GM12878 (cell line): ENCODE measurements at regions not wholly inside any gene's neighbourhood (a gene's known extent, or its start where the extent isn't known, plus 50 kb on each side); places are given as distances from the start of the nearest gene placed in this dataset.

ENCODE experiments used
- ATAC-seq: fragments of 200-7000 bp; cut with Tn5 transposase; 3 replicates; pipeline ENCODE4 v1.9.1; 2020; ENCODE audit warnings: mild to moderate bottlenecking, moderate library complexity
- BruUV-seq: library from RNA; stranded (reverse); fragments of 400-500 nt; replicated peaks from 2 replicates; lab custom pipeline; 2021; lab: Mats Ljungman, UMichigan
- CTCF ChIA-PET: fragments of 300-600 bp; sonication (Branson Sonifier 250); formaldehyde crosslinking; extraction: SDS; loops from one replicate; lab custom pipeline; 2021; ENCODE audit warnings: inconsistent platforms; lab: Yijun Ruan, JAX
- POLR2A ChIA-PET: fragments of 350-600 bp; formaldehyde crosslinking; extraction: SDS; loops from one replicate; lab custom pipeline; 2021; ENCODE audit warnings: inconsistent platforms; lab: Charles Lee
- RAD21 ChIA-PET: fragments of 300-600 bp; sonication (Branson Sonifier 250); formaldehyde crosslinking; loops from one replicate; lab custom pipeline; 2023; ENCODE audit warnings: antibody characterized with exemption; ENCODE audit not compliant: unreplicated experiment; lab: Charles Lee
- SMC1A ChIA-PET: fragments of 300-600 bp; sonication (Branson Sonifier 250); formaldehyde crosslinking; loops from one replicate; lab custom pipeline; 2023; ENCODE audit not compliant: unreplicated experiment, uncharacterized antibody; lab: Charles Lee
- DNase-seq: peaks from one replicate; pipeline ENCODE4 v3.0.0-alpha.2; 2011; ENCODE audit warnings: low read depth, low spot score
- FAIRE-seq: peaks from 3 replicates; lab custom pipeline; 2011; peaks lifted over from hg19 to GRCh38; lab: Jason Lieb, UNC
- H2AFZ ChIP-seq: 2 replicates; pipeline ENCODE4 v1.6.0; 2011; ENCODE audit warnings: low read depth, low read length, control low read depth; ENCODE audit not compliant: control insufficient read depth
- H3K27ac ChIP-seq: 2 replicates; pipeline ENCODE4 v1.5.1; 2011; ENCODE audit warnings: control low read depth; ENCODE audit not compliant: control insufficient read depth, insufficient read depth
- H3K27me3 ChIP-seq, 2 experiments: replicated peaks in 1 of 2; 2 replicates each; pipeline versions ENCODE4 v1.6.0 to v1.6.1; 2011; ENCODE audit warnings: low read length in 1 of 2; ENCODE audit not compliant: control insufficient read depth in 2 of 2, insufficient read depth in 2 of 2
- H3K36me3 ChIP-seq, 2 experiments: 2 replicates each; pipeline ENCODE4 v1.5.1; 2011; ENCODE audit warnings: low read length in 1 of 2; ENCODE audit not compliant: control insufficient read depth in 2 of 2, insufficient read depth in 2 of 2
- H3K4me1 ChIP-seq: 2 replicates; pipeline ENCODE4 v1.6.1; 2011; ENCODE audit warnings: mild to moderate bottlenecking, low read length, moderate library complexity, mixed read lengths; ENCODE audit not compliant: control insufficient read depth, insufficient read depth
- H3K4me2 ChIP-seq: 2 replicates; pipeline ENCODE4 v1.6.0; 2011; ENCODE audit warnings: control low read depth; ENCODE audit not compliant: control insufficient read depth, insufficient read depth
- H3K4me3 ChIP-seq: fragments of 200-600 bp; sonication (generic); 2 replicates; pipeline ENCODE4 v1.5.1; 2016
- H3K79me2 ChIP-seq: 2 replicates; pipeline ENCODE4 v1.6.0; 2011; ENCODE audit warnings: low read length; ENCODE audit not compliant: control insufficient read depth, insufficient read depth
- H3K9ac ChIP-seq: 2 replicates; pipeline ENCODE4 v1.8.0; 2011; ENCODE audit warnings: low read length, control low read depth, mixed read lengths; ENCODE audit not compliant: control insufficient read depth, insufficient read depth
- H3K9me3 ChIP-seq: replicated peaks from 3 replicates; pipeline ENCODE4 v1.5.1; 2011; ENCODE audit warnings: mild to moderate bottlenecking, low read length; ENCODE audit not compliant: control insufficient read depth, insufficient read depth
- H4K20me1 ChIP-seq: 2 replicates; pipeline ENCODE4 v1.6.0; 2011; ENCODE audit not compliant: control insufficient read depth, insufficient read depth
- EGR1 ChIP-seq, 2 experiments: IDR thresholded peaks; 1 replicate in 1 of 2; 2 replicates in 1 of 2; pipeline ENCODE4 v1.6.1; 2011 to 2012; ENCODE audit warnings: low read depth in 2 of 2, low read length in 2 of 2, borderline replicate concordance in 1 of 2, mild to moderate bottlenecking in 1 of 2, moderate library complexity in 1 of 2
- FOXM1 ChIP-seq: IDR thresholded peaks from 2 replicates; pipeline ENCODE4 v1.6.1; 2012; ENCODE audit warnings: low read depth, mild to moderate bottlenecking, inconsistent platforms, low read length, moderate library complexity
- IKZF2 ChIP-seq, 2 experiments: fragments of 450-650 bp; IDR thresholded peaks; 2 replicates each; pipeline ENCODE4 v1.6.1; 2017; ENCODE audit warnings: mild to moderate bottlenecking in 2 of 2, moderate library complexity in 2 of 2
- PAX8 ChIP-seq: fragments of 450-650 bp; IDR thresholded peaks from 2 replicates; pipeline ENCODE4 v1.6.1; 2017; ENCODE audit warnings: mild to moderate bottlenecking, moderate library complexity
- POU2F2 ChIP-seq: IDR thresholded peaks from 3 replicates; pipeline ENCODE4 v1.6.1; 2011; ENCODE audit warnings: low read depth, mild to moderate bottlenecking, low read length, borderline replicate concordance
- TCF3 ChIP-seq: IDR thresholded peaks from 2 replicates; pipeline ENCODE4 v1.6.1; 2012; ENCODE audit warnings: low read depth, mild to moderate bottlenecking, low read length, borderline replicate concordance; ENCODE audit not compliant: insufficient read depth
- ZNF24 ChIP-seq: fragments of 450-650 bp; IDR thresholded peaks from 2 replicates; pipeline ENCODE4 v1.6.1; 2017; ENCODE audit warnings: antibody characterized with exemption, mild to moderate bottlenecking
- ZSCAN29 ChIP-seq: fragments of 450-650 bp; IDR thresholded peaks from 2 replicates; pipeline ENCODE4 v1.6.1; 2017; ENCODE audit warnings: mild to moderate bottlenecking, moderate library complexity
- WGBS: methylation state at CpG from one replicate; pipeline ENCODE4 v1.1.6; 2016; ENCODE audit warnings: low lambda C conversion rate; ENCODE audit not compliant: insufficient replicate concordance, insufficient coverage; ENCODE audit errors: missing lambda C conversion rate; 5-methylcytosine and 5-hydroxymethylcytosine counted together
- in situ Hi-C: fragments of 300-500 bp; cut with MboI; formaldehyde crosslinking; loops from 9 replicates; pipeline ENCODE4 v1.14.3; 2018; ENCODE audit warnings: mixed read lengths
- intact Hi-C: fragments of 100-400 bp; cut with micrococcal nuclease; formaldehyde crosslinking; loops from one replicate; pipeline ENCODE4 v1.14.2; 2022; ENCODE audit not compliant: unreplicated experiment
- TF ChIP-seq, protein P1 (sequence below), 3 experiments: IDR thresholded peaks in 2 of 3; conservative IDR thresholded peaks in 1 of 3; 2 replicates each; pipeline ENCODE4 v1.5.1; 2011; ENCODE audit warnings: low read depth in 3 of 3, low read length in 3 of 3, mild to moderate bottlenecking in 3 of 3, control low read depth in 2 of 3, moderate library complexity in 2 of 3, inconsistent platforms in 1 of 3, mixed read lengths in 1 of 3; ENCODE audit not compliant: control insufficient read depth in 2 of 3, insufficient read depth in 1 of 3; ENCODE audit errors: extremely low read depth in 1 of 3

DNA sequence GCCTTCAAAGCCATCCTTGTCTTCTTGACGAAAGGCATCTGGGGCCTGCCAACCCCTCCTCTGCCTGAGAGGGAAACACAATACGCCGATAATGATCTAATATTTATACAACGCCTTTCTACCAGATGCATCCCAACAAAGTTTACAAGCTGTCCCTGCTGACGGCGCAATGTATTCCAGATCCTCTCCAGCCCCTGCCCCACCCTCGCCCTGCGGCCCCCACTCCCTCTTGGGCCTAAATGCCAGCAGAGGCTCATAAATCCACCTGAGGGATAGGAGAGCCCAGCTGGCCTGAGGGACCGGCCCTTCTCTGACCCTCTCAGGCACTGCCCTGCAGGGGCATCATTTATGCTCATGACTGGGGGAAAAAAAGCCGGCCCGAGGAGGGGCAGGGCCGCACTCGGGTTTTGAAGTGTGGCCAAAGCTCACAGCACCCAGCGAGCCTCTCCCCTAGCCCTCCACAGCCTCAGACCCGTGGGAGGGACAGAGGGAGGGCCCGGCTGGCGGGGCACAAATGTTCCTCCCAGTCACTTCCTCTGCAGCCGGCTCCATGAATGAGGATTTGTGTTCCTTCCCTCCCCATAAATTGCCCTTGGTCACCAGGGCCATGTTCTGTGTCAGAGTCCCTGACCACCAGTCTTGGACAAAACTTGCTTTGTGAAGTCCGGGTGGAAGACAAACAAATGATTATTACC lies 140.3 kb downstream of the FOXD2 start:
- SMC1A ChIA-PET = no interaction called here
- no peaks in the 10 kb centered on the region for H3K36me3 ChIP-seq
- no peak for FAIRE-seq
- POLR2A ChIA-PET = no interaction called here
- intact Hi-C loops (no loop called here), in situ Hi-C loops (no loop called here)
- no peak overlapping the region for H3K27ac ChIP-seq
- H4K20me1 ChIP-seq = no peaks in the 10 kb centered on the region
- RAD21 ChIA-PET = no interaction called here
- ATAC-seq = no peak
- TF ChIP-seq IKZF2 (IDR thresholded peaks at IDR 0.05) = no peak
- TF ChIP-seq POU2F2 = no peak
- no peak for TF ChIP-seq EGR1 (IDR thresholded peaks at IDR 0.05; ENCODE audit: borderline replicate concordance in 1 of 2, low read depth in 2 of 2, low read length in 2 of 2)
- TF ChIP-seq ZSCAN29 = no peak
- no peak for TF ChIP-seq TCF3
- TF ChIP-seq PAX8 = no peak
- TF ChIP-seq, protein P1, sequence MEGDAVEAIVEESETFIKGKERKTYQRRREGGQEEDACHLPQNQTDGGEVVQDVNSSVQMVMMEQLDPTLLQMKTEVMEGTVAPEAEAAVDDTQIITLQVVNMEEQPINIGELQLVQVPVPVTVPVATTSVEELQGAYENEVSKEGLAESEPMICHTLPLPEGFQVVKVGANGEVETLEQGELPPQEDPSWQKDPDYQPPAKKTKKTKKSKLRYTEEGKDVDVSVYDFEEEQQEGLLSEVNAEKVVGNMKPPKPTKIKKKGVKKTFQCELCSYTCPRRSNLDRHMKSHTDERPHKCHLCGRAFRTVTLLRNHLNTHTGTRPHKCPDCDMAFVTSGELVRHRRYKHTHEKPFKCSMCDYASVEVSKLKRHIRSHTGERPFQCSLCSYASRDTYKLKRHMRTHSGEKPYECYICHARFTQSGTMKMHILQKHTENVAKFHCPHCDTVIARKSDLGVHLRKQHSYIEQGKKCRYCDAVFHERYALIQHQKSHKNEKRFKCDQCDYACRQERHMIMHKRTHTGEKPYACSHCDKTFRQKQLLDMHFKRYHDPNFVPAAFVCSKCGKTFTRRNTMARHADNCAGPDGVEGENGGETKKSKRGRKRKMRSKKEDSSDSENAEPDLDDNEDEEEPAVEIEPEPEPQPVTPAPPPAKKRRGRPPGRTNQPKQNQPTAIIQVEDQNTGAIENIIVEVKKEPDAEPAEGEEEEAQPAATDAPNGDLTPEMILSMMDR (IDR thresholded peaks at IDR 0.05 in 2 of 3, conservative IDR thresholded peaks at IDR 0.05 in 1 of 3; ENCODE audit: control insufficient read depth in 2 of 3, extremely low read depth in 1 of 3, insufficient read depth in 1 of 3, low read depth in 3 of 3, low read length in 3 of 3) = no peak
- TF ChIP-seq ZNF24 = no peak
- no peak for TF ChIP-seq FOXM1
- no peaks in the 10 kb centered on the region for H3K9me3 ChIP-seq
- DNase-seq = no peak
- BruUV-seq = no TSS peak
- no peak overlapping the region for H3K9ac ChIP-seq
- H3K4me3 ChIP-seq = no peak overlapping the region
- CTCF ChIA-PET = no interaction called here
- H3K27me3 ChIP-seq = peaks cover 2 to 8% of the 10 kb centered on the region in 2 experiments
- no peaks in the 10 kb centered on the region for H3K4me1 ChIP-seq
- no peak overlapping the region for H3K4me2 ChIP-seq
- WGBS = 31% methylated on average over 19 of the region's 19 CpGs
- H3K79me2 ChIP-seq = no peaks in the 10 kb centered on the region
- no peak overlapping the region for H2AFZ ChIP-seq
